ENCODE measurements at regions not wholly inside any gene's neighbourhood (a gene's known extent, or its start where the extent isn't known, plus 50 kb on each side); places are given as distances from the start of the nearest gene placed in this dataset.

- Histone ChIP-seq H3K27ac (no peak overlapping the region), H3K4me1 (no peaks in the 10 kb centered on the region), H3K4me3 (no peak overlapping the region), H3K9me3 (no peaks in the 10 kb centered on the region), H3K27me3 (no peaks in the 10 kb centered on the region), H3K36me3 (no peaks in the 10 kb centered on the region)
- no peak for TF ChIP-seq CTCF (IDR thresholded peaks at IDR 0.05)
- TF ChIP-seq POLR2AphosphoS5 (IDR thresholded peaks at IDR 0.05): no peak
- no peak for TF ChIP-seq EP300 (IDR thresholded peaks at IDR 0.05; ENCODE audit: low read depth)
- no peak for TF ChIP-seq POLR2A (IDR thresholded peaks at IDR 0.05)
- 75 to 92% methylated on average over 5 of the region's 5 CpGs for WGBS, 2 donors (ENCODE audit: low coverage in 1 of 2)
- intact Hi-C loops (cut with DNase I; ENCODE audit: low total_unique reads) (no loop called here), in situ Hi-C loops (cut with MboI; ENCODE audit: low pct_ligation_motif_present in 1 of 4, low pct_unique_long_range_greater_than_20kb in 1 of 4, low sequenced_read_pairs in 3 of 4) (no loop called here)
- DNase-seq: no peak
These were observed 557.4 kb upstream of the ADGRB3 start for GRCh38 chr6:68077661-68078060.

- intact Hi-C loops (cut with DNase I; ENCODE audit: low total_unique reads) (no loop called here), in situ Hi-C loops (cut with MboI; ENCODE audit: low pct_ligation_motif_present in 1 of 4, low pct_unique_long_range_greater_than_20kb in 1 of 4, low sequenced_read_pairs in 3 of 4) (no loop called here)
- H3K27me3 ChIP-seq: no peaks in the 10 kb centered on the region
- H3K27ac ChIP-seq: no peak overlapping the region
- no peaks in the 10 kb centered on the region for H3K36me3 ChIP-seq
- no peaks in the 10 kb centered on the region for H3K4me1 ChIP-seq
- H3K4me3 ChIP-seq: no peak overlapping the region
- no peak for TF ChIP-seq POLR2AphosphoS5 (IDR thresholded peaks at IDR 0.05)
- no peak for TF ChIP-seq EP300 (IDR thresholded peaks at IDR 0.05; ENCODE audit: low read depth)
- TF ChIP-seq CTCF (IDR thresholded peaks at IDR 0.05): no peak
- no peaks in the 10 kb centered on the region for H3K9me3 ChIP-seq
- DNase-seq: no peak
These were observed 563.3 kb upstream of the ADGRB3 start for GRCh38 chr6:68071740-68072139.

GRCh38 chr6:68069921-68070710 is 565.0 kb upstream of the ADGRB3 start:
- Histone ChIP-seq H3K4me3 (no peak overlapping the region), H3K36me3 (no peaks in the 10 kb centered on the region), H3K27ac (no peak overlapping the region), H3K9me3 (peaks cover 0 to 4% of the 10 kb centered on the region in 2 donors), H3K27me3 (no peaks in the 10 kb centered on the region), H3K4me1 (no peaks in the 10 kb centered on the region)
- WGBS, 2 donors (ENCODE audit: low coverage in 1 of 2): 43 to 54% methylated on average over 3 to 5 of the region's 5 CpGs
- in situ Hi-C loops (cut with MboI; ENCODE audit: low pct_ligation_motif_present in 1 of 4, low pct_unique_long_range_greater_than_20kb in 1 of 4, low sequenced_read_pairs in 3 of 4): no loop called here
- no peak for TF ChIP-seq POLR2A (IDR thresholded peaks at IDR 0.05)
- TF ChIP-seq POLR2AphosphoS5 (IDR thresholded peaks at IDR 0.05): no peak
- TF ChIP-seq EP300 (IDR thresholded peaks at IDR 0.05; ENCODE audit: low read depth): no peak
- TF ChIP-seq CTCF (IDR thresholded peaks at IDR 0.05): no peak
- intact Hi-C loops (cut with DNase I; ENCODE audit: low total_unique reads): no loop called here
- DNase-seq: no peak

- H3K4me3 ChIP-seq: no peak overlapping the region
- no peak overlapping the region for H3K27ac ChIP-seq
- peaks cover 0 to 3% of the 10 kb centered on the region in 2 donors for H3K9me3 ChIP-seq
- H3K36me3 ChIP-seq: no peaks in the 10 kb centered on the region
- DNase-seq: no peak
- WGBS, 2 donors (ENCODE audit: low coverage in 1 of 2): 48 to 64% methylated on average over 4 of the region's 4 CpGs
- no peaks in the 10 kb centered on the region for H3K27me3 ChIP-seq
- H3K4me1 ChIP-seq: no peaks in the 10 kb centered on the region
- TF ChIP-seq CTCF (IDR thresholded peaks at IDR 0.05) (no peak), EP300 (IDR thresholded peaks at IDR 0.05; ENCODE audit: low read depth) (no peak), POLR2A (IDR thresholded peaks at IDR 0.05) (no peak), POLR2AphosphoS5 (IDR thresholded peaks at IDR 0.05) (no peak)
- in situ Hi-C loops (cut with MboI; ENCODE audit: low pct_ligation_motif_present in 1 of 4, low pct_unique_long_range_greater_than_20kb in 1 of 4, low sequenced_read_pairs in 3 of 4): no loop called here
- intact Hi-C loops (cut with DNase I; ENCODE audit: low total_unique reads): no loop called here
These were observed 575.2 kb upstream of the ADGRB3 start for GRCh38 chr6:68059899-68060298.
